WERI-Rb-1 (cell line): ENCODE measurements at regions not wholly inside any gene's neighbourhood (a gene's known extent, or its start where the extent isn't known, plus 50 kb on each side); places are given as distances from the start of the nearest gene placed in this dataset.

Experiments used
- DNase-seq: peaks from one replicate; pipeline ENCODE4 v3.0.0-alpha.2; 2020
- H3K27ac ChIP-seq: fragments of 250-450 bp; sonication (Bioruptor Pico); 2 replicates; pipeline ENCODE4 v1.5.1; 2020; ENCODE audit warnings: mild to moderate bottlenecking, moderate library complexity
- H3K27me3 ChIP-seq: fragments of 250-450 bp; sonication (Bioruptor Pico); 2 replicates; pipeline ENCODE4 v1.5.1; 2021; ENCODE audit warnings: mild to moderate bottlenecking, low read depth, moderate library complexity; ENCODE audit not compliant: insufficient read depth, severe bottlenecking
- H3K36me3 ChIP-seq: fragments of 250-450 bp; sonication (Bioruptor Pico); 2 replicates; pipeline ENCODE4 v1.5.1; 2020; ENCODE audit warnings: mild to moderate bottlenecking, moderate library complexity
- H3K4me3 ChIP-seq: 2 replicates; pipeline ENCODE4 v1.5.1; 2011; ENCODE audit warnings: low read depth, mild to moderate bottlenecking, control low read depth, low read length
- H3K9me3 ChIP-seq: fragments of 250-450 bp; sonication (Bioruptor Pico); 2 replicates; pipeline ENCODE4 v1.5.1; 2021; ENCODE audit warnings: mild to moderate bottlenecking, moderate library complexity; ENCODE audit not compliant: severe bottlenecking
- CTCF ChIP-seq: IDR thresholded peaks from 2 replicates; pipeline ENCODE4 v1.5.1; 2011; ENCODE audit warnings: low read depth, mild to moderate bottlenecking, control low read depth, inconsistent platforms, low read length

DNA sequence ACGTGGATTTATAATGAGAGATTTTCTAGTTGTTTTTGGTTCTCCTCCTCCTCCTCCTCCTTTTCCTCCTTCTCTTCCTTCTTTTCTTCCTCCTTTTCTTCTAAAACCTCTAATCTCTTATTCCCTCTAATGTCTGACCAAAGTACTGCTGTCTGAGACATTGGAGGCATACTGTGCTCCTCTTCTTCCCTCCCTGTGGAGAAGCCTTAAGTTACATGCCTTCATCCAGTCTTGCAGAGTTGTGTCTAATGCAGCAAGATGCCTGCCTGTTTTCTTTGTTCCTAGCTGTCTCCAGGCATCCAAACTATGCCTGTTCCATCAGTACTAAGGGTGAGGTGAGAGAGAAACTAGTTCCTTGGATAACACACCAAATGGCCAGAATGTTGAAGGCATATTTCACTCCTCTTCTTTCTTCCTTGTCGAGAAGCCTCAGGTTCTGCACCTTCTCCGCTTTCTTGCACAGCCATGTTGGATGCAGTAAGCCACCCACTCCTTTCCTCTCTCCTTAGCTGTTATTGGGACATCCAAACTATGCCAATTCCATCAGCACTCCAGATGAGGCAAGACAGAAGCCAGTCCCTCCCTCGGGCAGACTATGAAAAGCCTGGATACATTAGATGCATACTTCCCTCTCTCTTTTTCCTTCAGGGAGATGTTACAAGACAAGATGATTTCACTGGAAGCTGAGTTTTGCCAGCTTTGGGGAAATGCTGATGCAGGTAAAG, 285.7 kb upstream of the TRAM1L1 start:
- no peak for TF ChIP-seq CTCF
- Histone ChIP-seq H3K36me3 (no peaks in the 10 kb centered on the region), H3K9me3 (no peaks in the 10 kb centered on the region), H3K4me3 (no peak overlapping the region), H3K27me3 (no peaks in the 10 kb centered on the region), H3K27ac (no peak overlapping the region)
- no peak for DNase-seq

DNA sequence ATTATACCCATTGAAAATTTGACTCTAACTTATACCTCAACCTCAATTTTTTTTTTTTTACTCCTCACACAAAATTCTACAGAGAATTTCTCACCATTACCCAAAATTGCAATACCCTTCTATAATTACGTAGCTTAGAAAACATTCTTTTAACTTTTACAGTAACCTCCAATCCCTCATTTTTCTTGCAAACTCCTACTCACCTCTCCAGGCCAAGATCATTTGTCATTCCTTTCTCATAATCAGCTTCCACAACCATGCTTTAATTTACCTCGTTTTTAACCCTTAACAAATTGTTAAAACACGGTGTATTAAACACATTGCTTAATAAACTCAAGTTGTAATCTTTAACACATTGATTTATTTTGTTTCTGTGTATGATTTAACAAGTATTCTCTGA, 289.7 kb upstream of the TRAM1L1 start:
- no peak overlapping the region for H3K4me3 ChIP-seq
- TF ChIP-seq CTCF = no peak
- H3K9me3 ChIP-seq = no peaks in the 10 kb centered on the region
- no peaks in the 10 kb centered on the region for H3K36me3 ChIP-seq
- DNase-seq = no peak
- no peaks in the 10 kb centered on the region for H3K27me3 ChIP-seq
- no peak overlapping the region for H3K27ac ChIP-seq

GRCh38 chr4:117376692-117377091, 291.3 kb upstream of the TRAM1L1 start:
- Histone ChIP-seq H3K27ac (no peak overlapping the region), H3K36me3 (no peaks in the 10 kb centered on the region), H3K9me3 (no peaks in the 10 kb centered on the region), H3K27me3 (no peaks in the 10 kb centered on the region), H3K4me3 (no peak overlapping the region)
- DNase-seq = no peak
- no peak for TF ChIP-seq CTCF

DNA sequence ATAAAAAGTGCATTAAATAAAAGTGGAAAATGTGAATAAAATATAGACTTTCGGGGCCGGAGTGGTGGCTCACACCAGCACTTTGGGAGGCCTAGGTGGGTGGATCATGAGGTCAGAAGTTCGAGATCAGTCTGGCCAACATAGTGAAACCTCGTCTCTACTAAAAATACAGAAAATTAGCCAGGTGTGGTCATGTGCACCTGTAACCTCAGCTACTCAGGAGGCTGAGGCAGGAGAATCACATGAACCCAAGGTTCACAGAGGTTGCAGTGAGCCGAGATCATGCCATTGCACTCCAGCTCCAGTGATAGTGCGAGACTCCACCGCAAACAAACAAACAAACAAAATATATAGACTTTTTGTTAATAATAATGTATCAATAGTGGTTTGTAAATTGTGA, 293.6 kb upstream of the TRAM1L1 start:
- no peak overlapping the region for H3K4me3 ChIP-seq
- H3K36me3 ChIP-seq = no peaks in the 10 kb centered on the region
- DNase-seq = no peak
- H3K9me3 ChIP-seq = no peaks in the 10 kb centered on the region
- H3K27ac ChIP-seq = no peak overlapping the region
- no peak for TF ChIP-seq CTCF
- no peaks in the 10 kb centered on the region for H3K27me3 ChIP-seq

- no peak for DNase-seq
- Histone ChIP-seq H3K27ac (no peak overlapping the region), H3K27me3 (no peaks in the 10 kb centered on the region)
Measured at GRCh38 chr4:117383468-117383867, 298.1 kb upstream of the TRAM1L1 start.

More at GRCh38 chr4:117383468-117383867, 298.1 kb upstream of the TRAM1L1 start:
- no peaks in the 10 kb centered on the region for H3K9me3 ChIP-seq
- H3K36me3 ChIP-seq = no peaks in the 10 kb centered on the region
- H3K4me3 ChIP-seq = no peak overlapping the region
- TF ChIP-seq CTCF = no peak
